HEK293 (cell line): ENCODE measurements at regions not wholly inside any gene's neighbourhood (a gene's known extent, or its start where the extent isn't known, plus 50 kb on each side); places are given as distances from the start of the nearest gene placed in this dataset.

Source experiments
- CTCF ChIP-seq: fragments of 450-650 bp; formaldehyde crosslinking; IDR thresholded peaks from 2 replicates; pipeline ENCODE4 v1.5.1; 2016; ENCODE audit warnings: missing biosample characterization, missing genetic modification characterization
- GLI4 ChIP-seq: fragments of 450-650 bp; formaldehyde crosslinking; IDR thresholded peaks from 2 replicates; pipeline ENCODE4 v1.5.1; 2016; ENCODE audit warnings: missing biosample characterization, missing genetic modification characterization
- MEIS1 ChIP-seq: sonication (generic); formaldehyde crosslinking; IDR thresholded peaks from 2 replicates; pipeline ENCODE4 v1.8.1; 2022; ENCODE audit warnings: missing genetic modification reagents, mild to moderate bottlenecking, borderline replicate concordance
- MZF1 ChIP-seq: fragments of 450-650 bp; formaldehyde crosslinking; IDR thresholded peaks from 2 replicates; pipeline ENCODE4 v1.5.1; 2017; ENCODE audit warnings: missing biosample characterization, missing genetic modification characterization, borderline replicate concordance
- ZNF112 ChIP-seq: fragments of 450-650 bp; formaldehyde crosslinking; IDR thresholded peaks from 2 replicates; pipeline ENCODE4 v1.5.0; 2017; ENCODE audit warnings: missing biosample characterization, missing genetic modification characterization
- ZNF121 ChIP-seq: fragments of 450-650 bp; formaldehyde crosslinking; IDR thresholded peaks from 2 replicates; pipeline ENCODE4 v1.5.1; 2016; ENCODE audit warnings: missing biosample characterization, missing genetic modification characterization
- ZNF274 ChIP-seq, 2 experiments: fragments of 200-500 bp in 1 of 2; fragments of 450-650 bp in 1 of 2; sonication (Bioruptor generic) in 1 of 2; formaldehyde crosslinking in 1 of 2; IDR thresholded peaks; 2 replicates each; pipeline versions ENCODE4 v1.5.1 to v1.6.1; 2014 to 2016; ENCODE audit warnings: borderline replicate concordance in 1 of 2, inconsistent platforms in 1 of 2, low read length in 1 of 2, missing biosample characterization in 1 of 2, missing genetic modification characterization in 1 of 2

GRCh38 chr10:130396044-130396443 is 259.9 kb downstream of the GLRX3 start:
- TF ChIP-seq ZNF274 (IDR thresholded peaks at IDR 0.05; ENCODE audit: low read length) (no peak), ZNF274 (tag by site-specific recombination; IDR thresholded peaks at IDR 0.05; ENCODE audit: borderline replicate concordance) (no peak), CTCF (tag by site-specific recombination) (no peak), GLI4 (tag by site-specific recombination) (no peak), ZNF121 (tag by site-specific recombination) (no peak), MEIS1 (no peak), ZNF112 (tag by site-specific recombination) (no peak), MZF1 (tag by site-specific recombination) (no peak)
